Cardiac septum (tissue), 1 donor: ENCODE measurements at regions not wholly inside any gene's neighbourhood (a gene's known extent, or its start where the extent isn't known, plus 50 kb on each side); places are given as distances from the start of the nearest gene placed in this dataset.

ENCODE experiments used
- DNase-seq: peaks from one replicate; pipeline ENCODE4 v3.0.0-alpha.2; 2020; ENCODE audit warnings: low spot score
- intact Hi-C: fragments of 100-400 bp; cut with DNase I; formaldehyde crosslinking; loops from one replicate; pipeline ENCODE4 v1.14.0; 2022
- donor health status: DM: no; HTN: no; CAD: no.

DNA sequence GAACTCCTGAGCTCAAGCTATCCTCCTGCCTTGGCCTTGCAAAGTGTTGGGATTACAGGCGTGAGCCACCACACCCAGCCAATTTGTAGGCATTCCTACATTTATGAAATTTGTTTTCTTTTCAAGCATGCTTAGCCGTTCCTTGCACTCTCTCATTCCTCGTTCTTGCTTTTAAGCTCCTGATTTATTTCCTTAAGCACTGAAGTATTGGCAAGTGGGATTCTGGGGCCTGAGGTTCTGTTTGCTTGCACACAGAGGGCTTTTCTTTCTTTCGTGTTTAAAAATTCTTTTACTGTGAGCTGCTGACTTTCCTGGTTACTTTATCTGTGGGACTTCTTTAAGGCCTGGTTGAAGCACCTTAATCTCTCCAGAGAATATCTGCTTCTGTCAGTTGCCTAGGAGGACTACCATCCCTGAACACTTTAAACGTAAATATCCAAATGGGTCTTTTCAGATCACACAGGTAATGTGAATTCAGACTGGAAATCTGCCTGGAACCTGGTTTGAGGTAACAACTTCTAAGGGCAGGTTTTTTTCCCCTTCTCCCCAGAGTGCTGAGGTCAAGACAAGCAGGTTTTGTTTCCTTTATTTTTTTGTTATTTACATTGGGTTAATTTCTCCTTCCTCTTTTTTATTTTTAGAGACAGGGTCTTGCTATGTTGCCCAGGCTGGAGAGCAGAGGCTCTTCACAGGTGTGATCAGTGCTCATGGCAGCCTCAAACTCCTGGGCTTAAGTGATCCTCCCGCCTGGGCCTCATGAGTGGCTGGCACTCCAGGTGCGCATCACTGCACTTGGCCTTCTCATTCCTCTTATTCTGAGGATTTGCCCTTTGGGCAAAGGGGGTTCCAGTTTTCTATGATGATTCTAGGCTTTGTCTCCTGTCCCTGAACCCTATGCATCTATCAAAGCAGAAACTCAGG is 102.9 kb downstream of the PFKFB3 start:
- intact Hi-C loops: no loop called here
- no peak for DNase-seq

DNA sequence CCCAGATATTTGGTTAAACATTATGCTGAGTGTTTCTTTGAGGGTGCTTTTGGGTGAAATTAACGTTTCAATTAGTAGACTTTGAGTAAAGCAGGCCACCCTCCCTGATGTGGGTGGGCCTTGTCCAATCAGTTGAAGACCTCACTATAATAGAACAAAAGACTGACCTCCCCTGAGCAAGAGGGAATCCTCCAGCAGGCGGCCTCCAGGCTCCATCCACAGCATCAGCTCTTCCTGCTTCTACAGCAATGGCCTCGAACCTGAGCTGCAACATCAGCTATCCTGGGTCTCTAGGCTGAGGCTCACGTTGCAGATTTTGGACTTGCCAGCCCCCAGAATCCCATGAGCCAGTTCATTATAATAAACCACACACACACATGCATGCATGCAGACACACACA is 104.2 kb downstream of the PFKFB3 start:
- no peak for DNase-seq
- intact Hi-C loops: no loop called here

DNA sequence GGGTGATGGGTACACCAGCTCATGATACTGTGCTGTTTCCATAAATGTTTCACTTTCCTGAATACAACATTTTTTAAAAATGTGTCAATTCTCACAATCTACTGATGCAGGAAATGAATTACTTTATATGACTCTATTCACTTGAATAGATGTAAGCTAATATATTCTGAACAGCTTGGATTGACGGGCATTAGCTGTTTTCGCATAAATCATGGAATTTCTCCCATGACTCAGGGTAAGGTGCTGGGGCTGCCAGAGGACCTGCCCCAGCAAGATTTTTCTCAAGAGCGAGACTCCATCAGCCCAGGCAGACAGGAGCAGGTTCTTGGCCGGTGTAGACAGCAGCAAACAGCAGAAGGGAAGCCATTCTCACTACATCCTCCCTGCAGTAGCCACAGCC is 107.1 kb downstream of the PFKFB3 start:
- intact Hi-C loops: no loop called here
- DNase-seq: no peak

DNA sequence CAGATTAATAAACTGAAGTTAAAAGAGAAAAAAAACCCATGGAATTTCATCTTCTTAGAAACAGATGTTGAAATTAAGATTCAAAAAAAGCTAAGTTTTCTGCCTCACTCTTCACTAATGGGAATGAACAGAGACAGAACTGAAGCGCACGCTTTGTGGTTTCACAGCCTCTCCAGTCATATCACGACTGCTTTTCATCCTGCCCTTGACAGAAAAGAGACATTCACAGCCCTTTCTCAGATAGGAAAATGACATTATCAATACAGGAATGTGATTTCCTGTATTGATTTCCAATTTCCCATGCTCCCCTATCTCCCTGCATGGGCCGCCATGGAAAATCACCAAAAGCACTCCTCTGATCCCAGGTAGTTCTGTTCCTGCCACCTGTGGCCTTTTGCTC is 108.2 kb downstream of the PFKFB3 start:
- intact Hi-C loops: no loop called here
- no peak for DNase-seq

DNA sequence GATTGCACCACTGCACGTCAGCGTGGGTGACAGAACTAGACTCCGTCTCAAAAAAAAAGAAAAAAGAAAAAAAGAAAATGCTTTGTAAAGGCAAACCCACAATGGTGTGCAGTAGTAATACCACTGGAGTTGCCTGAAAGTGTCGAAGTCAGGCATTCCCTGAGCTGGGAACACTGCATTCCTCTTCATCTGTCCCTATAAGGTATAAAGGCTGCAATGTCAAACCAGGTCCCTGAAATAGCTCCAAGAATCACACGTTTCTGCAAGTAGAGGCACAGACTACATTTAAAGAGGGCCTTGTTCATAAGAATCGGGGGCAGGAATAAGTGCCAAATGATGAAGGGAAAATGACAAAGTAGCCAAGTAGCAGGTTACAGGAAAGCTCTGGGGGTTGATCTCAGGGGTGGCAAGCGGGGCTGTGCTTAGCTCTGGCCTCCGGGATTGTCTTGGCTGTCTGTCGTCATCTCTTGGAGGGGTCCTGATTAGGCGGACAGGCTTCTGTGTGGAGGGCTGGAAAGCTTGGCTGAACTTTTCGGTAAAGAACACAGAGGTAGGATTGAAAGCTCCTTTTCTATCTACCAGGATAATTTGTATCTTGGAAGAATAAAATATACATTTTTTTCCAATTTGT is 109.1 kb downstream of the PFKFB3 start:
- intact Hi-C loops: no loop called here
- DNase-seq: no peak

DNA sequence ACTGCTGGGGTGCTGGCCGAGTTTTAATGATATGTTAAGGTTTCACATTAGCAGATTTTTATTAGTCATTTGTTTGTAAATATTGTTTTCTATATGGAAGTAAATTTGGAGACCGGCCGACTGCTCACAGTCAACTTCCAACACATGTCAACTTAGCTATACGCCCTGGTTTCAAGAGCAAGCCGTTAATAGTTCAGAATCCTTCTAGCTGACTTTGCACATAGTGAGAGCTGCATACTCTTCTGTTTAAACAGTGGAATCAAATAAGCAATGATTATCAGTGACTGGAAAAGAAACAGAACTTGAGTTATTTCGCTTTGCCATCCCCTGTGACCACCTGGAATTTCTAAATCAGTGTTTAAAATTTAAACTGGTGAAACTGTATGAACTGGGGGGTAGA is 109.9 kb downstream of the PFKFB3 start:
- intact Hi-C loops: no loop called here
- no peak for DNase-seq

DNA sequence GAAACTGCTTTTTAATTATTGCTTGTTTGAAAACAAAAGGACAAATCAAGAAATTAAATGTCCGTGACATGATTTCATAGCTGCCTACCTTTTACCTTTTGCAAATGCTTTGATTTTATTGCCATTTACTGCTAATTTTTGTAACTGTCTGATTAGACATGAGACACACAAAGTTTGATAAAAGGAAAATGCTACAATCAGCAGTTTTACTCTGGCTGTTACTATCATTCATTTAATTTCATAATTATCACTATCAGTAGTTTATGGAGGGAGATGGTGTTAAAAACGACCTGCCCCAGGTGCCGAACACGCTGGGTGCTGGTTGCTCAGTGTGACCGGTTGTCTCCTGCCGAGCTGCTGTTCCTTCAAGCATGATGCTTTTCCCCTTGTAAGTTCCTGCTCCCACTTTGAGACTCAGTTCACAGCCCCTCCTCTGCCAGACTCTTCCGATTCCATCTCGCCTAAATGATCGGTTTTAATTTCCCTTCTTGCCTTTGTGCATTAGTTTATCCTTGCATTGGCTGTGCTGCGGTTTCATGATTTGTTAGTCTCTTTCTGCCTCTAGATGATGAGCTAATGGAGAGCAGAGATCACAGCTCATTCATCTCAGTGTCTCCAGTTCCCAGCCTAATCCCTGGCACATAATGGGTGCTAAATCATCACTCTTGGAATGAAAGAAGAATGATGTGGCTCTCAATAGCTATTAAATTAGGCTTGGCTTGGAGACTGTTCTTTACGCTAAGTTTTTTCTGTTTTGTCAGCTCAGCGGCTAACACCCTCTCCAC is 110.6 kb downstream of the PFKFB3 start:
- intact Hi-C loops: no loop called here
- DNase-seq: no peak

DNA sequence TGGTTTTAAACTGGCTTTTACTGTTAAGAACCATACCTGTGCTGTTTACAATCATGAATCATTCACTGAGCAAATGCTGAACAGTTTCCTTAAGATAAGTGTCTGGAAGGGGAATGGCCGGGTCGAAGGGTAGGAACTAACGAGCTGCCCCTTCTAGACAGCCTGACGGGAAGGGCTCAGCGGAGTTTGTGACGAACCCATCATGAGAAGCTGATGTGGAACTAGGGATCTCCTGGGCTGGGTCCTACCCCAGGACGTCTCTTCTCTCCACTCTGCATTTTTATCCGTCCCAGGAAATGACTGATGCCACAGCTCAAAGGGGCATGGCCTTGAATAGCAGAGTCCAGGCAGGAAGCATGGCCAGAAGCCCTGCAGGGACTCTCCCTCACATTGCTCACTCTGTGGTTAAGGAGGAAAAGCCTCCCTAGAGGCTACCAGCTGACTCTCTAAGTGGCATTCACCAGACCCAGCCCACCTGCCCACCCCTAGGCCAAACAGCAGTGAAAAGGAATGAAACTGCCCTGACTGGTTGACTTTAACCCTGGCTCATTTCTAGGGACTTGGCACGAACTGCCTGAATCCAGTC is 112.0 kb downstream of the PFKFB3 start:
- DNase-seq: no peak
- intact Hi-C loops: no loop called here

DNA sequence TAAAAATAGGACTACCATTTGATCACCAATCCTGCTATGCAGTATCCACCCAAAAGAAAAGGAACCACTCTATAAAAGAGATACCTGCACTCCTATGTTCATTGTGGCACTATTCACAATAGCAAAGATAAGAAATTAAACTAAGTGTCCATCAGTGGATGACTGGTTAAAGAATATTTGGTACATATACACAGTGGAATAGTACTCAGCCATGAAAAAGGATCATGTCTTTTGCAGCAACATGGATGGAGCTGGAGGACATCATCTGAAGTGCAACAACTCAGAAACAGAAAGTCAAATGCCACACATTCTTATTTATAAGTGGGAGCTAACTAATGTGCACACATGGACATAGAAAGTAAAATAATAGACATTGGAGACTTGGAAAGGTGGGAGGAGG is 116.4 kb downstream of the PFKFB3 start:
- DNase-seq: no peak
- intact Hi-C loops: no loop called here

DNA sequence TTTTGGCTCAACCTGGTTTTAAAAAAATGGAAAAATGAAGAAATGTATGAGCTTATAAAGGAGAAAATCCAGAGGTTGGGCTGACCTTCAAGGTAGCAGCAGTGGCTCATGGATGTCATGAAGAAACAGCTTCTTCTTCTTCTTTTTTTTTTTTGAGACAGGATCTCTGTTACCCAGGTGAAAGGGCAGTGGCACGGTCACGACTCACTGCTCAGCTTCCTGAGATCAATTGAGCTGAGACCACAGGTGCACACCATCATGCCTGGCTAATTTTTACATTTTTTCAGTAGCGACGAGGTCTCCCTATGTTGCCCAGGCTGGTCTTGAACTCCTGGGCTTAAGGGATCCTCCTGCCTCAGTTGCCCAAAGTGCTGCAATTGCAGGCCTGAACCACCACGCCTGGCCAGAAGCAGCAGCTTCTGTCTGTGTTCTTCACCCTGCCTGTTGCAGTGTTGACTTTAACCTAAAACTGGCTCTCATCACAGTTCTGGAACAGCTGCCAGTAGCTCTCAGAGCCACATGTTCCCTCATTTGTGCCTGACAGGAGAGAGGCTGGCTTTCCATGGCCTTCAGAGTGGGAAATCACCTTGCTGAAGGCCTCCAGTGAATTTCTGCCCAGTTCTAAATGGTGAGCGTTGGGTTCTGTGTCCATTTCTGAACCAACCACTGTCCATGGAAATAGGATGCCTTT is 117.7 kb downstream of the PFKFB3 start:
- DNase-seq: no peak
- intact Hi-C loops: no loop called here

DNA sequence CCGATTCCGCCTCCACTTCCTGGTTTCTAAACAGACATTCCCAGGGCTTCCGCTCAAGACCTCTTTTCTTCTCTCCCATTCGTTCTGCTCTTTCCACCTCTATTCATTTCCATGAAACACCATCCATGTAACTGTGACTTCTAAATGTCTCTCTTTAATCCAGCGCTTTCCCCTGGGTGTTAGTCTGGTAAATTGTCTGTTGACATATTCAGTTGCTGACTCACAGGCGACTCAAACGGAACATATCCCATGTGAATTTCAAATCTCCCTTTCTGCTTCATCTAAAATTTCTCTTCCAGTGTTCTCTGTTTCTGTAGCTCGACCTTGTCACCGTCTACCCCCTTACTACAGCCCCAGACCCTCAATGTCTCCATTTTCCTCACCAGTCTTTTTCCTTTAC is 119.1 kb downstream of the PFKFB3 start:
- DNase-seq: no peak
- intact Hi-C loops: no loop called here

DNA sequence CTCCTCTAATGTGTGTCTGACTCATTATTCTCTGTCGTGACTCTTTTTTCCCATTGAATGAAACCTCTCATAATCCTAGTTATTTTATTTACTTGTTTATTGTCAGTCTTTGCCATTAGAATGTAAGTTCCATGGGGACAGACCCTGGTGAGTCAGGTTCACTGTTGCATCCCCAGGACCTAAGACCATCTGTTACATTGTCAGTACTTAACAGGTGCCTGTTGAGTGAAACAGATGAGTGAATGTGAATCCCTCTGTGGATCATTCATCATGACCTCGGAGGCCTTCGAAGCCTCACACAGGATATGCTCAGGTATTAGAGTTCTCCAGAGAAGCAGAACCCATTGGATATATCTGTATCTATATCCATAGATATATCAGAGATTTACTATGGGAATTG is 120.1 kb downstream of the PFKFB3 start:
- DNase-seq: no peak
- intact Hi-C loops: no loop called here

DNA sequence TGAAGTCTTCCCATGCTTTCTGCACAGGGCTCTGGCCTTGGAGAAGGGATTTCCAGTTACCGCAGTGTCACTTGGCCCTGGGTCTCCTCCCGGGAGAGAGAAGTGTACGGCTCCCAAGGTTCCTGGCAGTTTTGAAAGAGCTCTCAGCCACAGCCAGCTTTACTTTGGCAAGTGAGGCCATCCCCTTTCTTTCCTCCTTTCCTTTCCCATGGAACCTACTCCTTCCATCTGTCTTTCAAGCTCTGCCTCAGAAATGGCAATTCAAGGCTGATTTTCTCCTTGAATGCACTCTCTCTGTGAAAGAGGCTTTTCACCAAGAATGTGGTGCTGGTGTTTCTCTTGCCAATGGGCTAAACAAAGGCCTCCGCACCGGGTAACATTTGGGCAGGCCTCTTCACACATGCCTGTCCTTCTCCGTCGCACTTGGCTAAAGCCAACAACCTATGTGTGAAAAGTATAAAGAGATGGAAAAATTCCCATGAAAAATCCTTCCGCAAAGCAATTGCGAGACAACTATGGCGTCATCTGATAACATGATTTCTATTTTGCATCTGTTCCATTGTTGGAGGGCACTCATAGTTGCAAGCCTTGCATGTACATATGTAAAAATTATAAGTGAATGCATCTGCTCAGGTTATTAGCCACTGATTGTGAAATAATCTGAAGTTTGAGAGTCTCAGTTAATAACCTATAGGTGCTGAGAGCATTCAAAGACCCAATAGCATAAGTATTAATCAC is 125.4 kb downstream of the PFKFB3 start:
- DNase-seq: no peak
- intact Hi-C loops: no loop called here

DNA sequence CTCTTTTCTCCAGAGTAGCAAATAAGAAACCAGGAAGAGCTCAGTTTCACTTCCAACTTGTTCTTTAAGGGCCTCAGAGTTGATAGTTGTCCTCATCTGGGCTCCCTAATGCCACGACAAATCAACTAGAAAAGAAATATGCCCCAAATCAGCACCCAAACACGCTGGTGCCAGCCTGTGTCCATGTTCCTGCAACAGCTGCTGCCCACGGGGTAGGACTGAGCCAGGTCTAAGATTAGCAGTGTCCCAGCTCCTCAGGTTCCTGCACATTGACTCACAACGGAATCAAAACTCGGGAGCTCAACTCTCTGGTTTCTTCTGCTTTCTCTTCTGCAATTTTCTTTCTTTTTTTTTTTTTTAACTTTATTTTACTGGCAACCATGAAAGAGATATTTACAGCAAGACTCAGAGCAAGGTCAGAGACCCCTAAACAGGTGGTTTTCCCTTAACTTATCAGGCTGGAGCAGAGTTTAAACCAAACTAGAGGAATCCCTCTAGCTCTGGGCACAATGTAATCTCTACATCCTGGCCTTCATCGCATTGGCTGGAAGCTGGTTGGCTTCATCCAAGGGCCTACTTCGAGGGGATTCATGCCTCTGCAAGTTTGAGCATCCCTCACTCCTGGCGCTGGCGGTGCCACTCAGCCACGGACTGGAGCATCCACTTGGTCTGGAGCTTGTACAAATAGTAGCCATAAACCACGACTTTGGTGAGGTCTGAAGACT is 126.1 kb downstream of the PFKFB3 start:
- DNase-seq: no peak
- intact Hi-C loops: no loop called here

DNA sequence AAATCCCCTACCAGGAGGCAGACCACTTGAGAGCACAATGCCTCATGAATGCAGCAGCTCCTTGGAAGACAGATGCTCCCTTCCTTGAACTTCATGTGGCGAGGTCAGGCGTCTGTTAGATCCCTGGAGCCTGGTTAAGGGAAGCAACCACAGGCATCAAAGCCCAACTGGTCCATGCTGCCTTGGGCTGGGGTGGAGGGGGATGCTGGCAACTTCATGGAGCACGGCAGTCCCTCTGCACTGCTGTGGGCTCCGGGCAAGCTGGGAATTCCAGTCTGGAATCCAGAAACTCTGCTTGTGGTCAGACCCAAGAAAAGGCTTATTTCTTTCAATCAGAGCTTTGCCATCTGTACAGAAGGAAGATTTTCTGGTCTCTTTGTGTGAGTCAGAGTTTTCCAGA is 130.4 kb downstream of the PFKFB3 start:
- intact Hi-C loops: no loop called here

DNA sequence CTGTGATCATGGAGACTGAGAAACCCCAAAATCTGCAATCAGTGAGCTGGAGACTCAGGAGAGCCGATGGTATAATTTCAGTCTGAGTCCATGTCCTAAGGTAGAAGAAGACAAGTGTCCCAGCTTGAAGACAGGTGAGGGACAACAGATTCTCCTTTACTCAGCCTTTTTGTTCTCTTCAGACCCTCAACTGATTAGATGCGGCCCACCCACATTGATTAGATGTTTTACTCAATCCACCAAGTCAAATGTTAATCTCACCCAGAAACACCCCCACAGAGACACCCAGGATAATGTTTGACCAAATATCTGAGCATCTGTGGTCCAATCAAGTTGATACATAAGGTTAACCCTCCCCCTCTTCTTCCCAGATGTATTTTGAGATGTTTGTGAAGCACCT is 131.2 kb downstream of the PFKFB3 start:
- intact Hi-C loops: no loop called here
- DNase-seq: no peak

More for the DNA sequence above, 130.4 kb downstream of the PFKFB3 start:
- DNase-seq: no peak

DNA sequence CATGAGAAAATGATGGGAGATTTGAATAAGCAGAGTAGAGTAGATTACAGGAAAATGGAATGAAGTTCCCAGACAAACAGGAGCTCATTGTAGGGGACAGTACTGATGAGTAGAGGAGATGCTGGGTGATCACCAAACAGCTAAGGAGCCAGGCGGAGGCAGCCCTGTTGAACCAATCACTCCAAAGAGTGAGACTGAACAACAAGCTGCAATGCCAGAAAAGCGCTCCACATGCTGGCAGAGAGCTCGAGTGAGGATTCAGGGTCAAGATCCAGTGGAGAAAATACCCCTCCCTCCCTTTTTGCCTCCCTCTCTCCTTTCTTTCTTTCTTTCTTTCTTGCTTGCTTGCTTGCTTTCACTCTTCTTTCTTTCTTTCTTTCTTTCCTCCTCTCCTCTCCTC is 133.3 kb downstream of the PFKFB3 start:
- no peak for DNase-seq
- intact Hi-C loops: no loop called here

DNA sequence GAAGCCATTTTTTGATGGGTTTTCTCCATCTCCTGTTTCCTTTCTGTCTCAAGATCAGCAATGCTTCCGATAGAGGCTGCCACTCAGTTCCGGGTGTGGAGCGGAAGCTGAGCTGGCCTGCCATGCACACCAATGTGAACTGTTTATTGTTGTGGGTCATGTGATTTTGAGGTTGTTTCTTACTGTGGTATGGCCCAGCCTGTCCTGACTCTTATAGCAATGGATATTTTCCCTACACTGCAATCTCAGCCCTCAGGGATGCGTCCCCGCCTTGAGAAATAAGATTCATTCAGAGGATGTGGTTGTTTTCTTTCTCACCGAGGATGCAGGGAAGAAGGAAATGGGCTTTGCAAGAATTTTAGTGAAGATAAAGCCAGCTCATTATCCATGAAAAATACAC is 134.7 kb downstream of the PFKFB3 start:
- no peak for DNase-seq
- intact Hi-C loops: no loop called here
